TTC549 (cell line): ENCODE measurements at regions not wholly inside any gene's neighbourhood (a gene's known extent, or its start where the extent isn't known, plus 50 kb on each side); places are given as distances from the start of the nearest gene placed in this dataset.

Source experiments
- FAIRE-seq: peaks from 2 replicates; lab custom pipeline; 2012; peaks lifted over from hg19 to GRCh38; lab: Jason Lieb, UNC

GRCh38 chr13:64871742-64872141 lies 2358.4 kb downstream of the PCDH9 start:
- FAIRE-seq, result no peak

GRCh38 chr13:64869539-64869938 lies 2360.6 kb downstream of the PCDH9 start:
- no peak for FAIRE-seq

- FAIRE-seq, result no peak
Measured at GRCh38 chr13:64867856-64868255, 2362.3 kb downstream of the PCDH9 start.

- FAIRE-seq, result no peak
Measured at GRCh38 chr13:64866331-64866730, 2363.8 kb downstream of the PCDH9 start.

GRCh38 chr13:64855506-64855905 lies 2374.6 kb downstream of the PCDH9 start:
- no peak for FAIRE-seq

GRCh38 chr13:64850017-64850416 lies 2380.1 kb downstream of the PCDH9 start:
- no peak for FAIRE-seq

- no peak for FAIRE-seq
Measured at GRCh38 chr13:64849196-64849595, 2380.9 kb downstream of the PCDH9 start.

GRCh38 chr13:64847767-64848166 lies 2382.4 kb downstream of the PCDH9 start:
- FAIRE-seq, result no peak

- FAIRE-seq, result no peak
Measured at GRCh38 chr13:64845110-64845509, 2385.0 kb downstream of the PCDH9 start.

GRCh38 chr13:64819081-64819480 lies 2411.1 kb downstream of the PCDH9 start:
- no peak for FAIRE-seq

- FAIRE-seq, result no peak
Measured at GRCh38 chr13:64817691-64818090, 2412.4 kb downstream of the PCDH9 start.

GRCh38 chr13:64810750-64811149 lies 2419.4 kb downstream of the PCDH9 start:
- FAIRE-seq, result no peak

GRCh38 chr13:64808704-64809103 lies 2421.4 kb downstream of the PCDH9 start:
- FAIRE-seq, result no peak

GRCh38 chr13:64801768-64802167 lies 2428.4 kb downstream of the PCDH9 start:
- FAIRE-seq, result no peak

GRCh38 chr13:64798422-64798821 lies 2431.7 kb downstream of the PCDH9 start:
- FAIRE-seq, result no peak

- no peak for FAIRE-seq
Measured at GRCh38 chr13:64793592-64793991, 2436.5 kb downstream of the PCDH9 start.

- FAIRE-seq, result no peak
Measured at GRCh38 chr13:64793131-64793530, 2437.0 kb downstream of the PCDH9 start.

- no peak for FAIRE-seq
Measured at GRCh38 chr13:64791373-64791772, 2438.8 kb downstream of the PCDH9 start.

GRCh38 chr13:64782466-64782865 lies 2447.7 kb downstream of the PCDH9 start:
- no peak for FAIRE-seq

GRCh38 chr13:64778002-64778401 lies 2452.1 kb downstream of the PCDH9 start:
- FAIRE-seq, result no peak

GRCh38 chr13:64774915-64775314 lies 2455.2 kb downstream of the PCDH9 start:
- FAIRE-seq, result no peak

GRCh38 chr13:64770743-64771142 lies 2459.4 kb downstream of the PCDH9 start:
- no peak for FAIRE-seq

GRCh38 chr13:64767054-64767453 lies 2463.1 kb downstream of the PCDH9 start:
- no peak for FAIRE-seq

GRCh38 chr13:64765636-64766035 lies 2464.5 kb downstream of the PCDH9 start:
- no peak for FAIRE-seq

- no peak for FAIRE-seq
Measured at GRCh38 chr13:64758521-64759244, 2471.5 kb downstream of the PCDH9 start.
